Liver (tissue), 8 donors: ENCODE measurements at regions not wholly inside any gene's neighbourhood (a gene's known extent, or its start where the extent isn't known, plus 50 kb on each side); places are given as distances from the start of the nearest gene placed in this dataset.
"Not testable (repeated sequence)": the region's sequence is repeated elsewhere in the genome, so short reads cannot be mapped to it uniquely, and the experiment has no call there.

ENCODE experiments used
- DNase-seq: peaks from one replicate; pipeline ENCODE4 v3.0.0-alpha.2; 2017; ENCODE audit warnings: low spot score
- H3K27ac ChIP-seq, 2 donors: one replicate each; pipeline ENCODE4 v1.7.0; 2013; ENCODE audit warnings: inconsistent platforms in 2 of 2, low read length in 2 of 2, control low read depth in 1 of 2, low read depth in 1 of 2, mild to moderate bottlenecking in 1 of 2
- H3K27me3 ChIP-seq, 4 donors: one replicate each; pipeline versions ENCODE4 v1.6.1 to v1.7.0; 2013; ENCODE audit warnings: low read length in 3 of 4, inconsistent platforms in 1 of 4, mild to moderate bottlenecking in 1 of 4, moderate library complexity in 1 of 4; ENCODE audit not compliant: control insufficient read depth in 4 of 4, insufficient read depth in 4 of 4
- H3K36me3 ChIP-seq, 4 donors: one replicate each; pipeline versions ENCODE4 v1.6.1 to v1.7.0; 2013; ENCODE audit warnings: low read length in 3 of 4, mild to moderate bottlenecking in 3 of 4, low read depth in 1 of 4, moderate library complexity in 1 of 4; ENCODE audit not compliant: control insufficient read depth in 4 of 4, insufficient read depth in 3 of 4
- H3K4me1 ChIP-seq, 4 donors: one replicate each; pipeline versions ENCODE4 v1.6.1 to v1.7.0; 2013; ENCODE audit warnings: low read length in 3 of 4, mild to moderate bottlenecking in 3 of 4, moderate library complexity in 1 of 4; ENCODE audit not compliant: control insufficient read depth in 4 of 4, insufficient read depth in 4 of 4
- H3K4me3 ChIP-seq, 3 donors: one replicate each; pipeline versions ENCODE4 v1.6.1 to v1.7.0; 2013; ENCODE audit warnings: low read length in 3 of 3, control low read depth in 1 of 3, low read depth in 1 of 3, mild to moderate bottlenecking in 1 of 3
- H3K9ac ChIP-seq, 2 donors: one replicate each; pipeline ENCODE4 v1.7.0; 2013; ENCODE audit warnings: low read length in 2 of 2, mild to moderate bottlenecking in 2 of 2, moderate library complexity in 2 of 2, control low read depth in 1 of 2, low read depth in 1 of 2
- H3K9me3 ChIP-seq, 4 donors: one replicate each; pipeline versions ENCODE4 v1.6.1 to v1.7.0; 2013; ENCODE audit warnings: low read length in 3 of 4; ENCODE audit not compliant: control insufficient read depth in 4 of 4
- EGR1 ChIP-seq, 2 donors: IDR thresholded peaks; 2 replicates each; pipeline ENCODE4 v1.6.1; 2016 to 2018; ENCODE audit warnings: antibody characterized with exemption in 2 of 2, low read depth in 2 of 2
- FOXA1 ChIP-seq: IDR thresholded peaks from 2 replicates; pipeline ENCODE4 v1.6.1; 2016; ENCODE audit warnings: antibody characterized with exemption
- FOXA2 ChIP-seq: IDR thresholded peaks from 2 replicates; pipeline ENCODE4 v1.6.1; 2016; ENCODE audit warnings: antibody characterized with exemption
- GABPA ChIP-seq, 2 donors: IDR thresholded peaks in 1 of 2; conservative IDR thresholded peaks in 1 of 2; 2 replicates each; pipeline ENCODE4 v1.6.1; 2016; ENCODE audit warnings: antibody characterized with exemption in 2 of 2, mild to moderate bottlenecking in 1 of 2, moderate library complexity in 1 of 2
- HNF4G ChIP-seq: IDR thresholded peaks from 2 replicates; pipeline ENCODE4 v1.6.1; 2016; ENCODE audit warnings: antibody characterized with exemption
- JUND ChIP-seq, 2 donors: IDR thresholded peaks; 2 replicates each; pipeline ENCODE4 v1.6.1; 2016; ENCODE audit warnings: antibody characterized with exemption in 2 of 2
- NR2F2 ChIP-seq: IDR thresholded peaks from 2 replicates; pipeline ENCODE4 v1.6.1; 2016; ENCODE audit warnings: antibody characterized with exemption
- REST ChIP-seq: IDR thresholded peaks from 2 replicates; pipeline ENCODE4 v1.6.1; 2016; ENCODE audit warnings: antibody characterized with exemption, mild to moderate bottlenecking
- RXRA ChIP-seq, 2 donors: IDR thresholded peaks; 2 replicates each; pipeline ENCODE4 v1.6.1; 2017 to 2018; ENCODE audit warnings: antibody characterized with exemption in 2 of 2, mild to moderate bottlenecking in 1 of 2
- SP1 ChIP-seq: IDR thresholded peaks from 2 replicates; pipeline ENCODE4 v1.6.1; 2018; ENCODE audit warnings: antibody characterized with exemption, mild to moderate bottlenecking
- TAF1 ChIP-seq: conservative IDR thresholded peaks from 2 replicates; pipeline ENCODE4 v1.6.1; 2016; ENCODE audit warnings: antibody characterized with exemption, mild to moderate bottlenecking
- YY1 ChIP-seq: IDR thresholded peaks from 2 replicates; pipeline ENCODE4 v1.6.1; 2016; ENCODE audit warnings: antibody characterized with exemption, mild to moderate bottlenecking
- ZBTB33 ChIP-seq: IDR thresholded peaks from 2 replicates; pipeline ENCODE4 v1.6.1; 2016; ENCODE audit warnings: antibody characterized with exemption
- WGBS: extraction: QIAGEN DNeasy Blood & Tissue Kit; methylation state at CpG from one replicate; pipeline ENCODE4 v1.1.7; 2013; 5-methylcytosine and 5-hydroxymethylcytosine counted together
- TF ChIP-seq, protein P1 (sequence below): fragments of 150-350 bp; IDR thresholded peaks from 2 replicates; pipeline ENCODE4 v1.5.1; 2017; ENCODE audit warnings: improper control_type of control experiment, low read depth, low read length; ENCODE audit not compliant: missing input control
- donor health status: healthy.
- donor health status: healthy.
- donor health status: healthy.
- donor health status: healthy.
- donor health status: healthy.

- no peak for DNase-seq
- H3K9ac ChIP-seq = no peak overlapping the region
- WGBS = 76% methylated on average over 2 of the region's 2 CpGs
- H3K9me3 ChIP-seq = peaks cover 0 to 2% (median 0%) of the 10 kb centered on the region in 4 donors
- H3K36me3 ChIP-seq = no peaks in the 10 kb centered on the region
- no peak overlapping the region for H3K27ac ChIP-seq
- H3K27me3 ChIP-seq = no peaks in the 10 kb centered on the region
- no peaks in the 10 kb centered on the region for H3K4me1 ChIP-seq
- no peak overlapping the region for H3K4me3 ChIP-seq
- TF ChIP-seq FOXA1 = no peak
These were observed 90.3 kb downstream of the ATOH1 start for GRCh38 chr4:93918856-93919255.

GRCh38 chr4:93923570-93923969 is 95.0 kb downstream of the ATOH1 start:
- H3K4me3 ChIP-seq, H3K9me3 ChIP-seq, H3K27ac ChIP-seq, H3K36me3 ChIP-seq, H3K9ac ChIP-seq, DNase-seq, H3K27me3 ChIP-seq, H3K4me1 ChIP-seq: not testable (repeated sequence)
- 86% methylated on average over 2 of the region's 2 CpGs for WGBS

DNA sequence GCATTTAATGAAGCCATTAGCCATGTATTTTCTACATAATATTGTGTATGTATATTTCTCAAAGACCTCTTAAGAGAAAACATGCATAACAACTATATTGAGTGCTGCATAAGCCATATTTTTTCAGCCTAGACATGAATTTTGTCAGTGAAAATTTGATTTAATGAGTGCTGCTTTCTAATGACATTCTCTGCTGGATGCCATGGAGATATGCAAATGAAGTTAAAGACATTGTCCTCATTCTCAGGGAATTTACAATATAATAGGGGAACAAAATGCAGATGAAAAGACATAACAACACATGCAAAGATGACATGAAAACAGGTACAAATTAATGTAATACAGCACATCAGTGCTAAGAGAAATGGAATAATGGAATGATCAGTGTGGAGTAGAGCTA is 118.7 kb downstream of the ATOH1 start:
- Histone ChIP-seq H3K36me3 (no peaks in the 10 kb centered on the region), H3K9ac (no peak overlapping the region), H3K4me1 (no peaks in the 10 kb centered on the region), H3K27ac (no peak overlapping the region), H3K9me3 (no peaks in the 10 kb centered on the region), H3K27me3 (no peaks in the 10 kb centered on the region), H3K4me3 (no peak overlapping the region)
- TF ChIP-seq ZBTB33 = no peak
- TF ChIP-seq FOXA2 = no peak
- no peak for TF ChIP-seq HNF4G
- no peak for TF ChIP-seq NR2F2
- no peak for TF ChIP-seq REST
- TF ChIP-seq, protein P1, sequence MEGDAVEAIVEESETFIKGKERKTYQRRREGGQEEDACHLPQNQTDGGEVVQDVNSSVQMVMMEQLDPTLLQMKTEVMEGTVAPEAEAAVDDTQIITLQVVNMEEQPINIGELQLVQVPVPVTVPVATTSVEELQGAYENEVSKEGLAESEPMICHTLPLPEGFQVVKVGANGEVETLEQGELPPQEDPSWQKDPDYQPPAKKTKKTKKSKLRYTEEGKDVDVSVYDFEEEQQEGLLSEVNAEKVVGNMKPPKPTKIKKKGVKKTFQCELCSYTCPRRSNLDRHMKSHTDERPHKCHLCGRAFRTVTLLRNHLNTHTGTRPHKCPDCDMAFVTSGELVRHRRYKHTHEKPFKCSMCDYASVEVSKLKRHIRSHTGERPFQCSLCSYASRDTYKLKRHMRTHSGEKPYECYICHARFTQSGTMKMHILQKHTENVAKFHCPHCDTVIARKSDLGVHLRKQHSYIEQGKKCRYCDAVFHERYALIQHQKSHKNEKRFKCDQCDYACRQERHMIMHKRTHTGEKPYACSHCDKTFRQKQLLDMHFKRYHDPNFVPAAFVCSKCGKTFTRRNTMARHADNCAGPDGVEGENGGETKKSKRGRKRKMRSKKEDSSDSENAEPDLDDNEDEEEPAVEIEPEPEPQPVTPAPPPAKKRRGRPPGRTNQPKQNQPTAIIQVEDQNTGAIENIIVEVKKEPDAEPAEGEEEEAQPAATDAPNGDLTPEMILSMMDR = no peak
- TF ChIP-seq GABPA (IDR thresholded peaks at IDR 0.05 in 1 of 2, conservative IDR thresholded peaks at IDR 0.05 in 1 of 2) = no peak
- no peak for TF ChIP-seq SP1
- TF ChIP-seq FOXA1 = no peak
- TF ChIP-seq YY1 = no peak
- no peak for TF ChIP-seq JUND (IDR thresholded peaks at IDR 0.05)
- TF ChIP-seq TAF1 = no peak
- TF ChIP-seq EGR1 (IDR thresholded peaks at IDR 0.05; ENCODE audit: low read depth in 2 of 2) = no peak
- no peak for TF ChIP-seq RXRA (IDR thresholded peaks at IDR 0.05)
- DNase-seq = no peak

- WGBS = 68% methylated on average over 4 of the region's 4 CpGs
- H3K27ac ChIP-seq, DNase-seq, H3K9me3 ChIP-seq, H3K27me3 ChIP-seq, H3K9ac ChIP-seq, H3K36me3 ChIP-seq, H3K4me3 ChIP-seq, H3K4me1 ChIP-seq: not testable (repeated sequence)
These were observed 121.7 kb downstream of the ATOH1 start for GRCh38 chr4:93950239-93950638.
